HG03045 (cell line): ENCODE measurements at regions not wholly inside any gene's neighbourhood (a gene's known extent, or its start where the extent isn't known, plus 50 kb on each side); places are given as distances from the start of the nearest gene placed in this dataset.
"Not testable (repeated sequence)": the region's sequence is repeated elsewhere in the genome, so short reads cannot be mapped to it uniquely, and the experiment has no call there.

Experiments used
- ATAC-seq: cut with Tn5 transposase; IDR thresholded peaks from one replicate; pipeline ENCODE4 v1.9.1; 2021; ENCODE audit warnings: mild to moderate bottlenecking, moderate library complexity; ENCODE audit not compliant: unreplicated experiment

- no peak for ATAC-seq
Measured at GRCh38 chr3:95333826-95334225, 1271.0 kb downstream of the NSUN3 start.

GRCh38 chr3:95334461-95334860 lies 1271.6 kb downstream of the NSUN3 start:
- no peak for ATAC-seq

DNA sequence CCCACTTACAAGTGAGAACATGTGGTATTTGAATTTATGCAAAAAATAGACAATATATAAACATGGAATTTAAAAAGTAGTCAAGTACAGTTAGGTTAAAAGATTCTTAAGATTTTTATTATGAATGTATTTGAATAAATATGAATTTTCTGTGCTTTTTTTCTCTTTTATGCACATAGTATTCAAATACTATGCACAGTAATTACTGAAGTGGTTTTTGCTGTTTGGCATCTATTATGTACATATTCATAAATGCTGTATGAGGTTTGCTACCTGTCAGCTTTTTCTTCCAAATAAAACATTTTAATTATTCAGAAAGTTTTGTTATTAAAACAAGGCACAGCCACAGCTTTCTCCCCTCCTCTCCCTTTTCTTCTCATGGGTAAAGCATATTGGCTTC lies 1272.7 kb downstream of the NSUN3 start:
- ATAC-seq = no peak

DNA sequence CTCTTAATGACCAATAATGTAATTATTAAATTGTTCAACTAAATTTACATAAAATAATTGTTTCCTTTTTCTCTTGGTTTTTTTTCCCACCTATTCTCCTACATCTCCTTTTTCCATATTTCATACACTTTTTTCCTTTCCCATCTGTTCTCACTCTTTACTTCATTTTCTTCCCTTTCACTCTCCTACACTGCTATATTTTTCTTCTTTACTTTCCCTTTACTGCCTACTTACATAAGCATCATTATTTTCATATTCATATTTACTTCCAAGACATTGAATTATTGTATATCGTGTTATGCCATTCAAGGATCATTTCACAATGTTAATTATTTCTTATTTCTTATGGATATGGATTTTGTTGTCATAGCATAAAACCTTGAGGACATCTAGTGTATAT lies 1275.6 kb downstream of the NSUN3 start:
- no peak for ATAC-seq

DNA sequence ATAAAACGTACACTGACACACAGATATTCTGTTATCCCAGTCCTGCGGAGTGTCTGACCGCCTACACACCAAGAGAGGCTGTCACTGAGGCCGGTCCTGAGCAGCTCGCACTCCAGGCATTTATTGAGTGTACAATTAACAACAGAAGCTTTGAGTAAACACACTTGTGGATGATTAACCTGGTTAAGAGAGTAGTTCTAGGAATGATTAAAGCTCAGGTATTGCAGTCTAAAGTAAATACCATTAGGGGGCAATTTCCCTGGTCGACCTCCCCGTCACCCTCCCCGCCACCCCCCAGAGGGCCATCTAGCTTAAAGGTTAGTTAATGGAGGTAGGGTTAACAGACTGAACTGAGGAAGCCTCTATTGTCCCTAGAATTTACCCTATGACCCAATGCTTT lies 1278.5 kb downstream of the NSUN3 start:
- no peak for ATAC-seq

- no peak for ATAC-seq
Measured at GRCh38 chr3:95343228-95343627, 1280.4 kb downstream of the NSUN3 start.

- ATAC-seq = no peak
Measured at GRCh38 chr3:95343767-95344166, 1280.9 kb downstream of the NSUN3 start.

- not testable (repeated sequence) for ATAC-seq
Measured at GRCh38 chr3:95347936-95348335, 1285.1 kb downstream of the NSUN3 start.

GRCh38 chr3:95348879-95349278 lies 1286.0 kb downstream of the NSUN3 start:
- no peak for ATAC-seq

- no peak for ATAC-seq
Measured at GRCh38 chr3:95350049-95350448, 1287.2 kb downstream of the NSUN3 start.

DNA sequence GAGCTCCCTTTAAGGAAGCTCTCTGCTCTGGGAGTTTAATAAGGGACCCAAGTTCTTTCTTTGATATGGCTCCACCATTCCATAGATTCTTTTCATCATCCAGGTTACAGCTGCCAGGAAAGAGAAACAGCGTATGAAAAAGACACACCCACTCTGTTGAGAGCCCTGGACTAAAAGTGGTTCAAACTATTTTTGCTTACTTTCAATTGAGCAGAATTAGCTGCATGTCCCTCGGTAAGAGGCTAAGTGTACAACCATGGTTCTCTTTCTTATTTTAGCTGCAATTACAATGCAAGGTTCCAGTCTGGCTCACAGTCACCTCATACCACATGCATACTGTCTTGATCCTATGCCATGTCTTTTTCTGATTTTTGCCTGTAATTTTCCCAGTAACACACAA lies 1288.3 kb downstream of the NSUN3 start:
- ATAC-seq = peak; percentile 60

DNA sequence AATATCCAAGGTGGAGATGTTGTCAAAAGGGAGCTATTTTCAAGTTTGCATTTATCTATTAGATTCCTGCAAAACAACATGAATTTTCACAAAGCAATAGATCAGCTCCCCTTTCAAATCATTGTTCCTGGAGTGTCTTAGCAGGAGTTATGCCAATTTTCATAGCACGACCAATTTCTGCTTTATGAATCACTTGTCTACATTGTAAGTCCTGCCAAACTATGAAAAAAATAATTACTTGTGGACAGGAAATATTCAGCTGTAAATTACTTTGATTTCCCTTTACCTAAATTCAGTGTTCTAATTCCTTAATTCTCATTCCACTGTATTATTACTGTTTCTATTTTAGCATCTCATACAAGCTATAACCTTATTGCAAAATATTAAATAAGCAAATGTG lies 1289.6 kb downstream of the NSUN3 start:
- ATAC-seq = no peak

GRCh38 chr3:95354489-95354888 lies 1291.6 kb downstream of the NSUN3 start:
- ATAC-seq = no peak

DNA sequence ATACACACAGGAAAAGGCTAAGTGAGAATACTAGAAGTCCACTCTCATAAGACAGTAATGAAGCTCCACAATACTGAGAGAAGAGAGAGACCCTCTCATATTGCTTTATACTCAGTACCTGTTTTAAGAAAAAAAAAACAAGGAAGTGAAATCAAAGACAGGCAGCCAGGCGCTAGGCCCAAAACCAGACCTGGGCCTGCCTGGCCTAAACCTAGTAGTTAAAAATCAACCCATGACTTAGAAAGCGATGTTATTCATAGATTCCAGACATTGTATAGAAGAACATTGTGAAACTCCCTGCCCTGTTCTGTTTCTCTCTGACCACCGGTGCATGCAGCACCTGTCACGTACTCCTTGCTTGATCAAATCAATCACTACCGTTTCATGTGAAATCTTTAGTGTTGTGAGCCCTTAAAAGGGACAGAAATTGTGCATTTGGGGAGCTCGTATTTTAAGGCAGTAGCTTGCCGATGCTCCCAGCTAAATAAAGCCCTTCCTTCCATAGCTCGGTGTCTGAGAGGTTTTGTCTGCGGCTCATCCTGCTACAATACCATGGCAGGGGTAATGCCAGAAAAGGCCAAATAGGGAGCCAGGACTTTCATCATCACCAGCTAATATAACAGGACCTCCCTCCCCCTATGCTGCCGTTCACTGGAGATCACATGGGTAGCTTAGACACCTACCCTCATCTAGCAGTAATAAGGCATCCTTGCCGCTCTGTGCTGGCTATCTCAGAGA lies 1294.1 kb downstream of the NSUN3 start:
- peak; percentile 52 for ATAC-seq

DNA sequence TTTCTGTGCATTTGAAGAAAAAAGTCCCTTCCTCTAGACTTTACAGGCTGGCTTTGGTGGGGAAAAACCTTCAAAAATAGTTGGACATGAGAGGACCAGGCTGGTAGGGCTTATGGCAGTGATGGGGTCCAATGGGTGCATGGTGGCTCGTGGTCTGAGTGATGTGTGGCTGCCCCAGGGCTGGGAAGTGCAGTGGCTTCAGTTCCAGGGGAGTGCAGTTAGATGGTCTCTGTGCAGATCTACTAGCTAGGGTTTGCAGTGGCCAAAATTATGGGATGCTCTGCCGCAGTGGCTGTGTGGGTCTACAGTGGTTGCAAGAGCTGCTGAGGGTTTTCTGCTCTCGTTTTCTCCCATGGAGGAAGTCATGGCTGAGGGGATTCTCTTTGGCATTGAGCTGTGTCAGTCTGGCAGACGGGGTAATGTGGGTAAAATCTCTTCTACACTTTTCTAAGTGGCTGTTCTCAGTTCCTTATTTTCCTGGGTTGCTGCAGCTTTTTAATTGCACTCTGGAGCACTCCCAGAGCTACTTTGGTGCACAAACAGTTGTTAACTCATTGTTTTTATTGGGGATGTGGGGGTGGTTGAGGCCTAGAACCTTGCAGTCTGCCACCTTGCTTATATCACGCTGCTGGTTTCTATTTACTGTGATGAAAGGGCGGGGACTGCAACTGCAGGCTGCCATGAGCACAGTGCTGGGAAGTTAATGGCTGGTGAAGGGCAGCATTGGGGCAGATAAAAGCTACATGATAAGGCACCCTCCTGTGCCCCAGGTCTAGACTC lies 1324.6 kb downstream of the NSUN3 start:
- ATAC-seq = no peak

- ATAC-seq = no peak
Measured at GRCh38 chr3:95389725-95390313, 1327.0 kb downstream of the NSUN3 start.

GRCh38 chr3:95394286-95394685 lies 1331.4 kb downstream of the NSUN3 start:
- no peak for ATAC-seq

DNA sequence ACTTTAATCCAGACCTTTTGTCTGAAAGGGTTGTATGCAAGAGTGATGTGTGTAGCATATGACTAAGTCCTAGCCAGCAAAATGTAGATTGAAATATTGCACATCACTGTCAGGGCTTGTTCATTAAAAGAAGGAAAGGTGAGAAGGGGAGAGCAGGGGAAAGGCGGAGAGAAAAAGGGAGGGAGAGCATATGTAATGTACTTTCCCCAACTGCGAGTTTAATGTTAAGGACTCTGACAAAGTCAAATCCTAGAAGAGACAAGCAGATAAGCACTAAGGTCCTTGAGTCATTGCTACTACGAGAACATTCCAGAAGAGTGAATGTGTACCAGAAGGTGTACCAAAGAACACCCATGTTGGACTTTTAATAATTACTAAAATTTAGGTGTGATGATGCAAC lies 1336.7 kb downstream of the NSUN3 start:
- no peak for ATAC-seq

GRCh38 chr3:95401693-95402092 lies 1338.8 kb downstream of the NSUN3 start:
- no peak for ATAC-seq

DNA sequence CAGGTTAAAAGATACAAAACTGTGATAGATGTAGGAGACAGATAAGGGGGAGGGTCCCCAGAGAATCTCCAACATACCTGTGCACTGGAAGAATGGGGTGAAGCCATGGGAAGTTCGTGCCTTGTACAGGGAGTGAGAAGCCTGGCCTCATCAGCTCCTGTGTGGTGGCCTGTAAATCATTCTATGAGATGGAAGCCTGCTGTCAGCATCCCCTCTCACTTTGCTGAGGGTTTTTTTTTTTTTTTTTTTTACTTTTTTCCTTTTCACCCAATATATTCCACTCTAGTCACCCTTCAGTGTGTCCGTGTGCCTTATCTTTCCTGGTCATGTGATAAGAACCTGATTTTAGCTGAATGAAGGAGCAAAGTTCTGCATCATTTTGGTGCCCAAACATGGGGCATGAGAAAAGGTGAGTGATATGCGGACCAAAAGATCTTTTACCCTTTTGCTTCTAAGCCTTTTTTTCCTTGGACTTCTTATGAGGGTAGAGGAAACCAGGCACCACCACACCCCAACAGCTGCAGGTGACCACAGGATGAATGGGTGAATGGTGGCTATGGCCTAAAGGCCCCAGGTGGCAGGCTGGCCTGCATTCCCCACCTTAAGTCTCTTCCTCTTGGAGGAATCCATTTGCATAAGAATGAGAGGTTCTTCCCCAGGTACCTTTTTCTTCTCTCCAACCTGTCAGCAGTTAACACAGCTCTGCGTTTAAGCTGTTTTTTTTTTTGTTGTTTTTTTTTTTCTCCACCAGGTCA lies 1345.0 kb downstream of the NSUN3 start:
- ATAC-seq = no peak

- no peak for ATAC-seq
Measured at GRCh38 chr3:95408464-95408862, 1345.6 kb downstream of the NSUN3 start.
